ENCODE measurements at regions not wholly inside any gene's neighbourhood (a gene's known extent, or its start where the extent isn't known, plus 50 kb on each side); places are given as distances from the start of the nearest gene placed in this dataset.

DNA sequence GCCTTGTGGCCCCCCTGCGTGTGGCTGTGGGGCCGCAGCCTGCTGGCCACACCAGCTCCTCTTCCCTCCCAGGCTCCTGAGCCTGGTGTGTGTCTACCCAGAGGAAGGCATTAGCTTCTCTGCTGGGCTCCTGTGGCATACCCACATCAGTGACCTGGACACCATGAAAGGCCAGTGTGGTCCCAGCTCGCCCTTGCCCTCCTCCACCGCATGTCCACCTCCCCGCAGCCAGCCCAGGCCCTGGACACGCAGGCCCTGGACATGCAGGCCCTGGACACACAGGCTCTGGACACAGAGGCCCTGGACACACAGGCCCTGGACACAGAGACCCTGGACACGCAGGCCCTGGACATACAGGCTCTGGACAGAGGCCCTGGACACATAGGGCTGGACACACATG is 153.4 kb upstream of the PPP1R26 start:
- TF ChIP-seq GATA3 (IDR thresholded peaks at IDR 0.05; ENCODE audit: low read depth, low read length): no peak
- no peak for TF ChIP-seq GATA2 (IDR thresholded peaks at IDR 0.05; ENCODE audit: low read depth, low read length)
